ENCODE measurements at regions not wholly inside any gene's neighbourhood (a gene's known extent, or its start where the extent isn't known, plus 50 kb on each side); places are given as distances from the start of the nearest gene placed in this dataset.

DNA sequence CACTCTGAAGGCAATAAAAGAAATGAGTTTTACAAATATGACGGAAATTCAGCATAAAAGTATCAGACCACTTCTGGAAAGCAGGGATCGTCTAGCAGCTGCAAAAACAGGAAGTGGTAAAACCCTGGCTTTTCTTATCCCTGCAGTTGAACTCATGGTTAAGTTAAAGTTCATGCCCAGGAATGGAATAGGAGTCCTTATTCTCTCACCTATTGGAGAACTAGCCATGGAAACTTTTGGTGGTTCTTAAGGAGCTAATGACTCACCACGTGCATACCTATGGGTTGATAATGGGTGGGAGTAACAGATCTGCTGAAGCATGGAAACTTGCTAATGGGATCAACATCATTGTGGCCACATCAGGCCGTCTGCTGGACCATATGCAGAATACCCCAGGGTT, 93.5 kb upstream of the RGMB start:
- TF ChIP-seq CTCF (conservative IDR thresholded peaks at IDR 0.05; ENCODE audit: low read depth, low read length) = no peak
- no peak for TF ChIP-seq EZH2 (IDR thresholded peaks at IDR 0.05; ENCODE audit: borderline replicate concordance, low read depth, low read length, poor library complexity, severe bottlenecking)
